ENCODE measurements at regions not wholly inside any gene's neighbourhood (a gene's known extent, or its start where the extent isn't known, plus 50 kb on each side); places are given as distances from the start of the nearest gene placed in this dataset.

- Histone ChIP-seq H3K36me3 (ENCODE audit: insufficient read depth, insufficient read length, low read length) (no peaks in the 10 kb centered on the region), H3K4me1 (ENCODE audit: insufficient read depth, insufficient read length) (no peaks in the 10 kb centered on the region), H3K27me3 (ENCODE audit: insufficient read depth, insufficient read length) (no peaks in the 10 kb centered on the region), H3K9ac (ENCODE audit: insufficient read length, low read depth) (no peak overlapping the region), H3K9me3 (ENCODE audit: insufficient read depth, low read length) (no peaks in the 10 kb centered on the region), H3K4me3 (ENCODE audit: insufficient read length, low read depth) (no peak overlapping the region)
- TF ChIP-seq SUZ12 (IDR thresholded peaks at IDR 0.05; ENCODE audit: extremely low read depth, insufficient read depth, insufficient read length) (no peak), YY1 (IDR thresholded peaks at IDR 0.05; ENCODE audit: insufficient read depth, insufficient read length) (no peak), ZNF274 (IDR thresholded peaks at IDR 0.05; ENCODE audit: low read depth, low read length) (no peak)
- DNase-seq (ENCODE audit: low read depth, low spot score): no peak
These were observed 1015.7 kb downstream of the EFNB2 start for GRCh38 chr13:105519771-105520170.

GRCh38 chr13:105518086-105518485 is 1017.4 kb downstream of the EFNB2 start:
- no peak for DNase-seq (ENCODE audit: low read depth, low spot score)
- Histone ChIP-seq H3K27me3 (ENCODE audit: insufficient read depth, insufficient read length) (no peaks in the 10 kb centered on the region), H3K4me1 (ENCODE audit: insufficient read depth, insufficient read length) (no peaks in the 10 kb centered on the region), H3K9me3 (ENCODE audit: insufficient read depth, low read length) (no peaks in the 10 kb centered on the region), H3K36me3 (ENCODE audit: insufficient read depth, insufficient read length, low read length) (no peaks in the 10 kb centered on the region), H3K9ac (ENCODE audit: insufficient read length, low read depth) (no peak overlapping the region), H3K4me3 (ENCODE audit: insufficient read length, low read depth) (no peak overlapping the region)
- no peak for TF ChIP-seq SUZ12 (IDR thresholded peaks at IDR 0.05; ENCODE audit: extremely low read depth, insufficient read depth, insufficient read length)
- no peak for TF ChIP-seq YY1 (IDR thresholded peaks at IDR 0.05; ENCODE audit: insufficient read depth, insufficient read length)
- TF ChIP-seq ZNF274 (IDR thresholded peaks at IDR 0.05; ENCODE audit: low read depth, low read length): no peak

GRCh38 chr13:105514401-105514800 is 1021.1 kb downstream of the EFNB2 start:
- DNase-seq (ENCODE audit: low read depth, low spot score): no peak

GRCh38 chr13:105513448-105513847 is 1022.0 kb downstream of the EFNB2 start:
- H3K4me3 ChIP-seq (ENCODE audit: insufficient read length, low read depth): no peak overlapping the region
- H3K36me3 ChIP-seq (ENCODE audit: insufficient read depth, insufficient read length, low read length): no peaks in the 10 kb centered on the region
- TF ChIP-seq ZNF274 (IDR thresholded peaks at IDR 0.05; ENCODE audit: low read depth, low read length) (no peak), SUZ12 (IDR thresholded peaks at IDR 0.05; ENCODE audit: extremely low read depth, insufficient read depth, insufficient read length) (no peak), YY1 (IDR thresholded peaks at IDR 0.05; ENCODE audit: insufficient read depth, insufficient read length) (no peak)
- H3K4me1 ChIP-seq (ENCODE audit: insufficient read depth, insufficient read length): no peaks in the 10 kb centered on the region
- H3K27me3 ChIP-seq (ENCODE audit: insufficient read depth, insufficient read length): no peaks in the 10 kb centered on the region
- no peaks in the 10 kb centered on the region for H3K9me3 ChIP-seq (ENCODE audit: insufficient read depth, low read length)
- H3K9ac ChIP-seq (ENCODE audit: insufficient read length, low read depth): no peak overlapping the region
- no peak for DNase-seq (ENCODE audit: low read depth, low spot score)

More at GRCh38 chr13:105514401-105514800, 1021.1 kb downstream of the EFNB2 start:
- TF ChIP-seq SUZ12 (IDR thresholded peaks at IDR 0.05; ENCODE audit: extremely low read depth, insufficient read depth, insufficient read length): no peak
- TF ChIP-seq ZNF274 (IDR thresholded peaks at IDR 0.05; ENCODE audit: low read depth, low read length): no peak
- TF ChIP-seq YY1 (IDR thresholded peaks at IDR 0.05; ENCODE audit: insufficient read depth, insufficient read length): no peak
- H3K4me3 ChIP-seq (ENCODE audit: insufficient read length, low read depth): no peak overlapping the region
- H3K36me3 ChIP-seq (ENCODE audit: insufficient read depth, insufficient read length, low read length): no peaks in the 10 kb centered on the region
- no peaks in the 10 kb centered on the region for H3K9me3 ChIP-seq (ENCODE audit: insufficient read depth, low read length)
- no peaks in the 10 kb centered on the region for H3K4me1 ChIP-seq (ENCODE audit: insufficient read depth, insufficient read length)
- H3K27me3 ChIP-seq (ENCODE audit: insufficient read depth, insufficient read length): no peaks in the 10 kb centered on the region
- H3K9ac ChIP-seq (ENCODE audit: insufficient read length, low read depth): no peak overlapping the region

- no peak for TF ChIP-seq ZNF274 (IDR thresholded peaks at IDR 0.05; ENCODE audit: low read depth, low read length)
- TF ChIP-seq SUZ12 (IDR thresholded peaks at IDR 0.05; ENCODE audit: extremely low read depth, insufficient read depth, insufficient read length): no peak
- TF ChIP-seq YY1 (IDR thresholded peaks at IDR 0.05; ENCODE audit: insufficient read depth, insufficient read length): no peak
- Histone ChIP-seq H3K4me1 (ENCODE audit: insufficient read depth, insufficient read length) (no peaks in the 10 kb centered on the region), H3K9me3 (ENCODE audit: insufficient read depth, low read length) (no peaks in the 10 kb centered on the region), H3K36me3 (ENCODE audit: insufficient read depth, insufficient read length, low read length) (no peaks in the 10 kb centered on the region), H3K4me3 (ENCODE audit: insufficient read length, low read depth) (no peak overlapping the region), H3K27me3 (ENCODE audit: insufficient read depth, insufficient read length) (no peaks in the 10 kb centered on the region), H3K9ac (ENCODE audit: insufficient read length, low read depth) (no peak overlapping the region)
- no peak for DNase-seq (ENCODE audit: low read depth, low spot score)
These were observed 1025.3 kb downstream of the EFNB2 start for GRCh38 chr13:105509981-105510762.

GRCh38 chr13:105506463-105506862 is 1029.0 kb downstream of the EFNB2 start:
- H3K27me3 ChIP-seq (ENCODE audit: insufficient read depth, insufficient read length): no peaks in the 10 kb centered on the region
- TF ChIP-seq SUZ12 (IDR thresholded peaks at IDR 0.05; ENCODE audit: extremely low read depth, insufficient read depth, insufficient read length) (no peak), YY1 (IDR thresholded peaks at IDR 0.05; ENCODE audit: insufficient read depth, insufficient read length) (no peak), ZNF274 (IDR thresholded peaks at IDR 0.05; ENCODE audit: low read depth, low read length) (no peak)
- no peaks in the 10 kb centered on the region for H3K36me3 ChIP-seq (ENCODE audit: insufficient read depth, insufficient read length, low read length)
- H3K9me3 ChIP-seq (ENCODE audit: insufficient read depth, low read length): no peaks in the 10 kb centered on the region
- no peaks in the 10 kb centered on the region for H3K4me1 ChIP-seq (ENCODE audit: insufficient read depth, insufficient read length)
- DNase-seq (ENCODE audit: low read depth, low spot score): no peak
- H3K9ac ChIP-seq (ENCODE audit: insufficient read length, low read depth): no peak overlapping the region
- H3K4me3 ChIP-seq (ENCODE audit: insufficient read length, low read depth): no peak overlapping the region

- no peak for TF ChIP-seq YY1 (IDR thresholded peaks at IDR 0.05; ENCODE audit: insufficient read depth, insufficient read length)
- no peak for TF ChIP-seq SUZ12 (IDR thresholded peaks at IDR 0.05; ENCODE audit: extremely low read depth, insufficient read depth, insufficient read length)
- TF ChIP-seq ZNF274 (IDR thresholded peaks at IDR 0.05; ENCODE audit: low read depth, low read length): no peak
- no peaks in the 10 kb centered on the region for H3K27me3 ChIP-seq (ENCODE audit: insufficient read depth, insufficient read length)
- no peak overlapping the region for H3K9ac ChIP-seq (ENCODE audit: insufficient read length, low read depth)
- no peak overlapping the region for H3K4me3 ChIP-seq (ENCODE audit: insufficient read length, low read depth)
- no peaks in the 10 kb centered on the region for H3K9me3 ChIP-seq (ENCODE audit: insufficient read depth, low read length)
- DNase-seq (ENCODE audit: low read depth, low spot score): peak; percentile 13
- no peaks in the 10 kb centered on the region for H3K4me1 ChIP-seq (ENCODE audit: insufficient read depth, insufficient read length)
- no peaks in the 10 kb centered on the region for H3K36me3 ChIP-seq (ENCODE audit: insufficient read depth, insufficient read length, low read length)
These were observed 1033.3 kb downstream of the EFNB2 start for GRCh38 chr13:105502193-105502592.
